ENCODE measurements at regions not wholly inside any gene's neighbourhood (a gene's known extent, or its start where the extent isn't known, plus 50 kb on each side); places are given as distances from the start of the nearest gene placed in this dataset.
"Not testable (repeated sequence)": the region's sequence is repeated elsewhere in the genome, so short reads cannot be mapped to it uniquely, and the experiment has no call there.

DNA sequence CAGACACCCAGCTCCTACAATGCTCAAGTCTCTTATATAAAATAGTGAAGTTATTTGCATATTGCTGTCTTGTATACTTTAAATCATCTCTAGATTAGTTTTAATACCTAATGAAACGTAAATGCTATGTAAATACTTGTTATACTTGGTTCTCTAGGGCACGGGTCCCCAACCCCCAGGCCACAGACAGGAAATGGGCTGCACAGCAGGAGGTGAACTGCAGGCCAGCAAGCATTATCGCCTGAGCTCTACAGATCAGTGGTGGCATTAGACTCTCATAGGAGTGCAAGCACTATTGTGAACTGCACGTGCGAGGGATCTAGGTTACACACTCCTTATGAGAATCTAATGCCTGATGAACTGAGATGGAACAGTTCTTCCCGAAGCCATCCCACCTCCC, 395.9 kb upstream of the EMCN start:
- DNase-seq (ENCODE audit: low read depth in 6 of 9, low spot score in 9 of 9), result no peak
- H3K27me3 ChIP-seq (ENCODE audit: control insufficient read depth in 2 of 2, insufficient read depth in 1 of 2, low read length in 1 of 2), result no peaks in the 10 kb centered on the region
- H3K36me3 ChIP-seq (ENCODE audit: control insufficient read depth in 2 of 2, insufficient read depth in 2 of 2, low read length in 1 of 2), result no peaks in the 10 kb centered on the region
- WGBS, result 85% methylated on average over 6 of the region's 6 CpGs
- no peak overlapping the region for H3K4me3 ChIP-seq (ENCODE audit: low read length in 2 of 2)
- peaks cover 0 to 5% of the 10 kb centered on the region in 2 donors for H3K9me3 ChIP-seq (ENCODE audit: control insufficient read depth in 2 of 2, insufficient read depth in 1 of 2, low read length in 1 of 2)
- no peaks in the 10 kb centered on the region for H3K4me1 ChIP-seq (ENCODE audit: control insufficient read depth in 2 of 2, insufficient read depth in 2 of 2, low read length in 2 of 2)
- H3K27ac ChIP-seq (ENCODE audit: low read depth in 1 of 2, low read length in 1 of 2), result no peak overlapping the region

DNA sequence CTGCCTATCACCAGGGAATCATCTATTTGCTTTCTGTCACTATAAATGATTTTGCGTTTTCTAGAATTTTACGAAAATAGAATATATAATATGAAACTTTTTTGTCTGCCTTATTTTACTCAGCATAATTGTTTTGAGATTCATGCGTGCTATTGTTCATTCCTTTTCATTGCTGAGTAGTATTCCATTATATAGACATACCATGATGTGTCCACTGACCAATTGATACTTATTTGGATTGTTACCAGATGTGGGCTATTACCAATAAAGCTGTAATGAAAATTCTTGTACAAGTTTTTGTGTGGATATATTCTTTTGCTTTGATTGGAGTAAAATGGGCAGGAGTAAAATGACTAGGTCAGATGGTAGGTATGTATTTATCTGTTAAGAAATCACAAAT, 390.7 kb upstream of the EMCN start:
- Histone ChIP-seq H3K36me3 (ENCODE audit: control insufficient read depth in 2 of 2, insufficient read depth in 2 of 2, low read length in 1 of 2) (no peaks in the 10 kb centered on the region), H3K9me3 (ENCODE audit: control insufficient read depth in 2 of 2, insufficient read depth in 1 of 2, low read length in 1 of 2) (no peaks in the 10 kb centered on the region), H3K4me3 (ENCODE audit: low read length in 2 of 2) (no peak overlapping the region), H3K27me3 (ENCODE audit: control insufficient read depth in 2 of 2, insufficient read depth in 1 of 2, low read length in 1 of 2) (no peaks in the 10 kb centered on the region), H3K4me1 (ENCODE audit: control insufficient read depth in 2 of 2, insufficient read depth in 2 of 2, low read length in 2 of 2) (no peaks in the 10 kb centered on the region), H3K27ac (ENCODE audit: low read depth in 1 of 2, low read length in 1 of 2) (no peak overlapping the region)
- no peak for DNase-seq (ENCODE audit: low read depth in 6 of 9, low spot score in 9 of 9)
- 81% methylated on average over 3 of the region's 3 CpGs for WGBS

DNA sequence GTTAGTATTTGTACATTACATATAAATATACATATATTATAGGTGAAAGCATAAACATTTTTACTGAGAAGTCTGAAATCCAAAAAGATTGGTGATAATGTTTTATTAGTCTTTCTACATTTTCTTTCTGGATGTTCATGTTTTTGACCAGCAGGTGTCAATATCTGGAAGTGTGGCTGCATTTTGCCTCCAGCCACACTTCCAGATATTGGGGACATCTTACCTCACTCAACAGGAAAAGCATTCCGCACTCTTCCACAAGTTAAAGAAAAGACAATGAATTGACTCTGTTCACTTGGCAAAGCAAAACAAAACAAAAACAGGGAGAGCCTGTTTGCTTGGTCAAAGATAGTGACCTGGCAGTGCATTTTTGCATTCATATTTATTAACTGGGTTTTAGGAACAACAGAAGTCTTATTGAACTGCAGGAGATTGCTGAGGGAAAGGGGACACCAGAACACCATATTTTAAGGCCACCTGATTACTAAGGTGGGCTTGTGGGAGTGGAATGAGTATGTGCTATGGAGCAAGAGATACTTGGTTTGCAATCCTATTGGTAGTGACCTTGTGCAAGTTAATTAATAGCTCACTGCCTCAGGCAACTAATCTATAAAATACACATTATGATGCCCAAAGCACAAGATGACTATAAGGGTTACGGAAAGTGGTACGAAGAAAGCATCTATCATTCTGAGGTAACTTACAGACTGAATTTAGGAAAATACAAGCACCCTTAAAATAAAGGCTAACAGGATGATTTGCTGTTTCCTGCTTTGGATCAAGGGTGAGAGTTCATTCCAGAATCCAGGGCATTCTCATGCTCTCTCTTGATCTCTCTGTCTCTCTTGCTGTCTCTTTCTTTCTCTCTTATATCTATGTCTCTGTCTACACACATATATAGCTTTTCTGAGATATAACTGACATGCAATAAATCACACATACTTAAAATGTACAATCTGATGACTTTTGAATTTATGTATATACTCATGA, 389.9 kb upstream of the EMCN start:
- Histone ChIP-seq H3K4me1 (ENCODE audit: control insufficient read depth in 2 of 2, insufficient read depth in 2 of 2, low read length in 2 of 2) (no peaks in the 10 kb centered on the region), H3K27me3 (ENCODE audit: control insufficient read depth in 2 of 2, insufficient read depth in 1 of 2, low read length in 1 of 2) (no peaks in the 10 kb centered on the region), H3K36me3 (ENCODE audit: control insufficient read depth in 2 of 2, insufficient read depth in 2 of 2, low read length in 1 of 2) (no peaks in the 10 kb centered on the region), H3K9me3 (ENCODE audit: control insufficient read depth in 2 of 2, insufficient read depth in 1 of 2, low read length in 1 of 2) (no peaks in the 10 kb centered on the region), H3K4me3 (ENCODE audit: low read length in 2 of 2) (no peak overlapping the region), H3K27ac (ENCODE audit: low read depth in 1 of 2, low read length in 1 of 2) (no peak overlapping the region)
- 79% methylated on average over 3 of the region's 3 CpGs for WGBS
- no peak for DNase-seq (ENCODE audit: low read depth in 6 of 9, low spot score in 9 of 9)

DNA sequence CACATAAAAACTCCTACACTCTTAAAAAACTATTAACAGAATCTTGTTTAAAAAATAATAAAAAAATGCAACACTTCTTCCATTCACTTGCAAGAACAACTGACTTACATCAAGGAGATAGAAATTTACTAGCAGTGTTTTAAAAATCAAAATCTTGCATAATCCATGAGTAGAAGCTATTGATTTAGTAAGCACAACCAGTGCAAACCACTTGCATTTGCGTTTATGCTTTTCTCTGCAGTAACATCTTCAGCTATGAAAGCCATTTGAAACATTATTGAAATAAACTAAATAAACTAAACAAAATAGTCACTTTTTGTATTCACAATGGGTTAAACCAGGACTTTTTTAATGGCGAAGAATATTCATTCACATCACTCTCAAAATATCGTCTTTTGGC, 389.2 kb upstream of the EMCN start:
- no peak for DNase-seq (ENCODE audit: low read depth in 6 of 9, low spot score in 9 of 9)
- no peak overlapping the region for H3K4me3 ChIP-seq (ENCODE audit: low read length in 2 of 2)
- no peaks in the 10 kb centered on the region for H3K4me1 ChIP-seq (ENCODE audit: control insufficient read depth in 2 of 2, insufficient read depth in 2 of 2, low read length in 2 of 2)
- no peaks in the 10 kb centered on the region for H3K9me3 ChIP-seq (ENCODE audit: control insufficient read depth in 2 of 2, insufficient read depth in 1 of 2, low read length in 1 of 2)
- H3K36me3 ChIP-seq (ENCODE audit: control insufficient read depth in 2 of 2, insufficient read depth in 2 of 2, low read length in 1 of 2), result no peaks in the 10 kb centered on the region
- no peak overlapping the region for H3K27ac ChIP-seq (ENCODE audit: low read depth in 1 of 2, low read length in 1 of 2)
- 96% methylated on average over 3 of the region's 3 CpGs for WGBS
- H3K27me3 ChIP-seq (ENCODE audit: control insufficient read depth in 2 of 2, insufficient read depth in 1 of 2, low read length in 1 of 2), result no peaks in the 10 kb centered on the region

DNA sequence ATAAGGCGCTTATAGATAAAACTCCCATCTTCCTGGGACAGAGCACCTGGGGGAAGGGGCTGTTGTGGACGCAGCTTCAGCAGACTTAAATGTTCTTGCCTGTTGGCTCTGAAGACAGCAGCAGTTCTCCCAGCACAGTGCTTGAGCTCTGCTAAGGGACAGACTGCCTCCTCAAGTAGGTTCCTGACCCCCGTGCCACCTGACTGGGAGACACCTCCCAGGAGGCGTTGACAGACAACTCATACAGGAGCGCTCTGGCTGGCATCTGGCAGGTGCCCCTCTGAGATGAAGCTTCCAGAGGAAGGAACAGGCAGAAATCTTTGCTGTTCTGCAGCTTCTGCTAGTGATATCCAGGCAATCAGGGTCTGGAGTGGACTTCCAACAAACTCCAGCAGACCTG, 383.1 kb upstream of the EMCN start:
- H3K9me3 ChIP-seq (ENCODE audit: control insufficient read depth in 2 of 2, insufficient read depth in 1 of 2, low read length in 1 of 2); H3K27ac ChIP-seq (ENCODE audit: low read depth in 1 of 2, low read length in 1 of 2); H3K36me3 ChIP-seq (ENCODE audit: control insufficient read depth in 2 of 2, insufficient read depth in 2 of 2, low read length in 1 of 2); H3K27me3 ChIP-seq (ENCODE audit: control insufficient read depth in 2 of 2, insufficient read depth in 1 of 2, low read length in 1 of 2); H3K4me3 ChIP-seq (ENCODE audit: low read length in 2 of 2); DNase-seq (ENCODE audit: low read depth in 6 of 9, low spot score in 9 of 9); H3K4me1 ChIP-seq (ENCODE audit: control insufficient read depth in 2 of 2, insufficient read depth in 2 of 2, low read length in 2 of 2): not testable (repeated sequence)
- WGBS, result 99% methylated on average over 5 of the region's 5 CpGs

DNA sequence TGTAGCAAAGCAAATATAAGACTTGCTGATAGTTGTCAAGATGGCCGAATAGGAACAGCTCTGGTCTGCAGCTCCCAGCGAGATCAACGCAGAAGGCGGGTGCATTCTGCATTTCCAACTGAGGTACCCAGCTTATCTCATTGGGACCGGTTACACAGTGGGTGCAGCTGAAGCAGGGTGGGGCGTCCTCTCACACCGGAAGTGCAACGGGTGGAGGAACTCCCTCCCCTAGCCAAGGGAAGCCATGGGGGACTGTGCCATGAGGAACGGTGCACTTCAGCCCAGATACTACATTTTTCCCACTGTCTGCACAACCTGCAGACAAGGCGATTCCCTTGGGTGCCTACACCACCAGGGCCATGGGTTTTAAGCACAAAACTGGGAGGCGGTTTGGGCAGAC, 382.3 kb upstream of the EMCN start:
- no peak for DNase-seq (ENCODE audit: low read depth in 6 of 9, low spot score in 9 of 9)
- no peaks in the 10 kb centered on the region for H3K9me3 ChIP-seq (ENCODE audit: control insufficient read depth in 2 of 2, insufficient read depth in 1 of 2, low read length in 1 of 2)
- 97% methylated on average over 11 of the region's 11 CpGs for WGBS
- no peaks in the 10 kb centered on the region for H3K4me1 ChIP-seq (ENCODE audit: control insufficient read depth in 2 of 2, insufficient read depth in 2 of 2, low read length in 2 of 2)
- H3K27ac ChIP-seq (ENCODE audit: low read depth in 1 of 2, low read length in 1 of 2), result no peak overlapping the region
- H3K36me3 ChIP-seq (ENCODE audit: control insufficient read depth in 2 of 2, insufficient read depth in 2 of 2, low read length in 1 of 2), result no peaks in the 10 kb centered on the region
- no peaks in the 10 kb centered on the region for H3K27me3 ChIP-seq (ENCODE audit: control insufficient read depth in 2 of 2, insufficient read depth in 1 of 2, low read length in 1 of 2)
- no peak overlapping the region for H3K4me3 ChIP-seq (ENCODE audit: low read length in 2 of 2)

DNA sequence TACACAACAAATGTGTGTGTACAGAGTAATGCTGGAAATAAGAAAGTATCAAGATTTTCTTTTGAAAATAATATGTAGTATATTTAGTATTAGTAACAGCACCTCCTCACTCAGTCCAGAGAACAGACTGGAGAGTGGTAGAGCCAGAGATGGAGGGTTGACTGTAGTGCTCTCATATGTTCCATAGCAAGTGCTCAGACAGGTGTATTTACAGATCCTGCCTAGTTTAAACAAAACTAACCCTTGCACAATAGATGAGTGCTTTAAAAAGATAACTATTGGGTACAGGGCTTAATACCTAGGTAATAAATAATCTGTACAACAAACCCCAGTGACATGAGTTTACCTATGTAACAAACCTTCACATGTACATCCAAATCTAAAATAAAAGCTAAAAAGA, 381.0 kb upstream of the EMCN start:
- H3K9me3 ChIP-seq (ENCODE audit: control insufficient read depth in 2 of 2, insufficient read depth in 1 of 2, low read length in 1 of 2), result no peaks in the 10 kb centered on the region
- DNase-seq (ENCODE audit: low read depth in 6 of 9, low spot score in 9 of 9), result no peak

DNA sequence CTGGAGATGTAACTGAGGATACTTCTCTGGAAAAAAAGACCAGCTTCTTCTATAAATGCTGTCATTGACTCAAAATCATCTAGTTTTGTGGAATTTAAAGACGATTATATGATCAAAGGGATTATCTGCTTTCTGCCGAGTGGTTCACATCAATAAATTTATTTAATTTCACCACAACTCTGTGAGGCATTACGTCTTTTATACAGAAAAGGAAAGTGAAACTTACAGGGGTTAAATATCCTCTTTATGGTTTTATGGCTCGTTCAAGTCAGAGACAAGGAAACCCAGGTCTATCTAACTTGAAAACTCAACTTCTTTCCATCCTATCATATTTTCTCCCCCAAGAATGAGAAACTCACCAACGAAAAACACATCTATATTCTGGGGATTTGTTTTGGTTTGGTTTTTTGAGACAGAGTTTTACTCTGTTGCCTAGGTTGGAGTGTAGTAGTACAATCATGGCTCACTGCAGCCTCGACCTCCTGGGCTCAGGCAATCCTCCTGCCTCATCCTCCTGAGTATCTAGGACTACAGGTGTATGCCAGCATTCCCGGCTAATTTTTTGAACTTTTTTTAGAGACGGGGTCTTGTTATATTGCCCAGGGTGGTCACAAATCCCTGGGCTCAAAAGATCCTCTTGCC, 377.9 kb upstream of the EMCN start:
- H3K27me3 ChIP-seq (ENCODE audit: control insufficient read depth in 2 of 2, insufficient read depth in 1 of 2, low read length in 1 of 2), result no peaks in the 10 kb centered on the region
- peak overlapping the region in 1 of 2 donors; percentile 41 for H3K4me3 ChIP-seq (ENCODE audit: low read length in 2 of 2)
- no peak overlapping the region for H3K27ac ChIP-seq (ENCODE audit: low read depth in 1 of 2, low read length in 1 of 2)
- WGBS, result 44% methylated on average over 8 of the region's 8 CpGs
- H3K4me1 ChIP-seq (ENCODE audit: control insufficient read depth in 2 of 2, insufficient read depth in 2 of 2, low read length in 2 of 2), result no peaks in the 10 kb centered on the region
- no peaks in the 10 kb centered on the region for H3K36me3 ChIP-seq (ENCODE audit: control insufficient read depth in 2 of 2, insufficient read depth in 2 of 2, low read length in 1 of 2)
- no peaks in the 10 kb centered on the region for H3K9me3 ChIP-seq (ENCODE audit: control insufficient read depth in 2 of 2, insufficient read depth in 1 of 2, low read length in 1 of 2)
- DNase-seq (ENCODE audit: low read depth in 6 of 9, low spot score in 9 of 9), result peak in 4 of 9 donors; percentile 2 to 50 (median 10)

More for the DNA sequence above, 381.0 kb upstream of the EMCN start:
- Histone ChIP-seq H3K27ac (ENCODE audit: low read depth in 1 of 2, low read length in 1 of 2) (no peak overlapping the region), H3K27me3 (ENCODE audit: control insufficient read depth in 2 of 2, insufficient read depth in 1 of 2, low read length in 1 of 2) (no peaks in the 10 kb centered on the region), H3K36me3 (ENCODE audit: control insufficient read depth in 2 of 2, insufficient read depth in 2 of 2, low read length in 1 of 2) (no peaks in the 10 kb centered on the region), H3K4me3 (ENCODE audit: low read length in 2 of 2) (no peak overlapping the region), H3K4me1 (ENCODE audit: control insufficient read depth in 2 of 2, insufficient read depth in 2 of 2, low read length in 2 of 2) (no peaks in the 10 kb centered on the region)

DNA sequence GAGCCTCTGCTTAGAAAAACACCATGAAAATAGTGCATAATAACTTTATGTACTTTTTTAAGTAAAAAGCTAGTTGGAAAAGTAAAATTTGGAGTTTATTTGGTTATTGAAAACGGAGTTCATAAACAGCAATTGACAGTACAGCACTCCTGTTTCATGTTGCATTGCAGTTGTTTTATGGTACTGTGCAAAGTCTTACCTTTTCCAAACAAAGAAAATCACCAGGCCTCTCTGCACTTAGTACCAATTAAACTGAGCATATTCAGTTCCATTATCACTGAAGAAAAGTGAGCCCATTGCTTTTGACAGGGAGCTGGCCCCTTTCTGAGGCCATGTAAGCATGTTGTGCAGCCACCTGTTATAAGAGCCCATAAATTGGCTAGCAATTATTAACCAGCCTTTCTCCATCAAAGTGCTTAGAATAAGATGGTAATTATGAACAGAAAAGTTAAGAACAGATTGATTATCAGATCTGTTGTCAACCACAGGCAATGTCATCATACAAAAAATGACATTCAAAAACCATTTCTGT, 376.6 kb upstream of the EMCN start:
- no peak for DNase-seq (ENCODE audit: low read depth in 6 of 9, low spot score in 9 of 9)
- no peak overlapping the region for H3K4me3 ChIP-seq (ENCODE audit: low read length in 2 of 2)
- WGBS, result 94% methylated on average over 1 of the region's 1 CpG
- no peaks in the 10 kb centered on the region for H3K27me3 ChIP-seq (ENCODE audit: control insufficient read depth in 2 of 2, insufficient read depth in 1 of 2, low read length in 1 of 2)
- H3K36me3 ChIP-seq (ENCODE audit: control insufficient read depth in 2 of 2, insufficient read depth in 2 of 2, low read length in 1 of 2), result no peaks in the 10 kb centered on the region
- no peak overlapping the region for H3K27ac ChIP-seq (ENCODE audit: low read depth in 1 of 2, low read length in 1 of 2)
- no peaks in the 10 kb centered on the region for H3K9me3 ChIP-seq (ENCODE audit: control insufficient read depth in 2 of 2, insufficient read depth in 1 of 2, low read length in 1 of 2)
- H3K4me1 ChIP-seq (ENCODE audit: control insufficient read depth in 2 of 2, insufficient read depth in 2 of 2, low read length in 2 of 2), result no peaks in the 10 kb centered on the region
